GM19239 (cell line): ENCODE measurements at regions not wholly inside any gene's neighbourhood (a gene's known extent, or its start where the extent isn't known, plus 50 kb on each side); places are given as distances from the start of the nearest gene placed in this dataset.
"Not testable (repeated sequence)": the region's sequence is repeated elsewhere in the genome, so short reads cannot be mapped to it uniquely, and the experiment has no call there.

Source experiments
- DNase-seq: peaks from one replicate; pipeline ENCODE4 v3.0.0; 2011; ENCODE audit warnings: low spot score; ENCODE audit not compliant: insufficient read length
- FAIRE-seq: peaks from 2 replicates; lab custom pipeline; 2011; peaks lifted over from hg19 to GRCh38; lab: Jason Lieb, UNC

DNA sequence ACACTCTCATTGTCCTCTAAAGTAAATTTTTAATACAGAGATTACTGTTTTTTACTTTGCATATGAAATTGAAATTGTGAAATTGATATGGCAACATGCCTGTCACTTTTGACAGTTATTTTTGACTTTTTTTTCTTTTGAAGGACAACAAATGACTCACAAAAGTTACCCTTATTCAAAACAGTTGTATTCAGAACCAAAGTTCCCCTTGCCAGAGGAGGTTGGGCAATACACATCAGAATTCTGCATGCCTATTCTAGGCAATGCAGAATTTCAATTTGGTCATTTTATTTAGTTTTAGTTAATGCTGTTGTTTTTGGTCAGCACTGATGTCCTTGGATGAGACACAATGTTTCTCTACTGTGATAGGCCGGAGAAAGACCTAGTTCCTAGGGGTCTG is 299.1 kb upstream of the PRR16 start:
- no peak for FAIRE-seq
- DNase-seq = no peak

GRCh38 chr5:120173125-120173524 is 291.0 kb upstream of the PRR16 start:
- FAIRE-seq (no peak), DNase-seq (no peak)

DNA sequence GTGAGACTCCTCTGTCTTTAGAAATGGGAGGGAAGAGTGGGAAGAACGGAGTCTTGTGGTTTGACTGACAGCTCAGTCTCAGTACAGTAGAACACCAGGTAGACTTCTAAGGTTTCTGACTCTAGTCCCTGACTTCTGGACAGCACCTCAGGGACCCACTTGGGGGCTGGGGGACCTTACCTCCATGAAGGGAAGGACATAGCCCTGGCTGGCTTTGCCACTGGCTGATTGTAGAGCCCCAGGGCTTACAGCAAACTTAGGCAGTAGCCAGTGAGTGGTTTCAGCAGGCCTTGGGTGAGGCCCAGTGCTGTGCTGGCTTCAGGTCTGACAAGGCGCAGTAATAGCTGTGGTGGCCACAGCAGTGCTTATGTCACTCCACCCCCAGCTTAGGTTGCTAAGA is 290.0 kb upstream of the PRR16 start:
- FAIRE-seq (no peak), DNase-seq (no peak)

DNA sequence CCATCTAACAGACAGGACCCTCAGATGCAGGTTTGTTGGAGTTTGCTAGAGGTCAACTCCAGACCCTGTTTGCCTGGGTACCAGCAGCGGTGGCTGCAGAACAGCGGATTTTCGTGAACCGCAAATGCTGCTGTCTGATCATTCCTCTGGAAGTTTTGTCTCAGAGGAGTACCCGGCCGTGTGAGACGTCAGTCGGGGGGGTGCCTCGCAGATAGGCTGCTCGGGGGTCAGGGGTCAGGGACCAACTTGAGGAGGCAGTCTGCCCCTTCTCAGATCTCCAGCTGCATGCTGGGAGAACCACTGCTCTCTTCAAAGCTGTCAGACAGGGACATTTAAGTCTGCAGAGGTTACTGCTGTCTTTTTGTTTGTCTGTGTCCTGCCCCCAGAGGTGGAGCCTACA is 282.9 kb upstream of the PRR16 start:
- not testable (repeated sequence) for DNase-seq, FAIRE-seq

DNA sequence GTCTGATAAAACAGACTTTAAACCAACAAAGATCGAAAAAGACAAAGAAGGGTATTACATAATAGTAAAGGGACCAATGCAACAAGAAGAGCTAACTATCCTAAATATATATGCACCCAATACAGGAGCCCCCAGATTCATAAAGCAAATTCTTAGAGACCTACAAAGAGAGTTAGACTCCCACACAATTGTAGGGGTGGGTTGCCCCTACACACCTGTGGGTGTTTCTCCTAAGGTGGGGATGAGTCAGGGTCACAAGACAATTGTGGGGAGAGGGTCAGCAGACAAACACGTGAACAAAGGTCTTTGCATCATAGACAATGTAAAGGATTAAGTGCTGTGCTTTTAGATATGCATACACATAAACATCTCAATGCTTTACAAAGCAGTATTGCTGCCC is 269.4 kb upstream of the PRR16 start:
- not testable (repeated sequence) for FAIRE-seq, DNase-seq

GRCh38 chr5:120199559-120199958 is 264.5 kb upstream of the PRR16 start:
- DNase-seq = no peak
- FAIRE-seq = no peak

GRCh38 chr5:120207129-120207528 is 257.0 kb upstream of the PRR16 start:
- no peak for DNase-seq
- no peak for FAIRE-seq

DNA sequence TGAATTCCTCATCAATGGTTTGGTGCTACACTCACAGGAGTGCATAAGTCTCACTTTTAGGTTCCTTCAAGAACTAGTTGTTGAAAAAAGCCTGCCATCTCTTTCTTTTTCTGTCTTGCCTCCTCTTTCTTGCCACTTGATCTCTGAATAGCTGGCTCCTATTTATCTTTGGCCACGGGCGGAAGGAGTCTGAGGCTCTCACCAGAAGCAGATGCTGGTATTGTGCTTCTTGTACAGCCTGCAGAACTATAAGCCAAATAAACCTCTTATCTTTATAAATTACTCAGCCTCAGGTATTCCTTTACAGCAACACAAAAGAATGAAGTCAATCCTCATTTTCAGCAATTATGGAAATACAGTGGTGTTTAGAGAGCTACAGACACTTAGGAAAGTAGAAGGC is 247.1 kb upstream of the PRR16 start:
- FAIRE-seq = no peak
- DNase-seq = no peak

GRCh38 chr5:120219988-120220387 is 244.1 kb upstream of the PRR16 start:
- DNase-seq (no peak), FAIRE-seq (no peak)

GRCh38 chr5:120225524-120225923 is 238.6 kb upstream of the PRR16 start:
- no peak for FAIRE-seq

DNA sequence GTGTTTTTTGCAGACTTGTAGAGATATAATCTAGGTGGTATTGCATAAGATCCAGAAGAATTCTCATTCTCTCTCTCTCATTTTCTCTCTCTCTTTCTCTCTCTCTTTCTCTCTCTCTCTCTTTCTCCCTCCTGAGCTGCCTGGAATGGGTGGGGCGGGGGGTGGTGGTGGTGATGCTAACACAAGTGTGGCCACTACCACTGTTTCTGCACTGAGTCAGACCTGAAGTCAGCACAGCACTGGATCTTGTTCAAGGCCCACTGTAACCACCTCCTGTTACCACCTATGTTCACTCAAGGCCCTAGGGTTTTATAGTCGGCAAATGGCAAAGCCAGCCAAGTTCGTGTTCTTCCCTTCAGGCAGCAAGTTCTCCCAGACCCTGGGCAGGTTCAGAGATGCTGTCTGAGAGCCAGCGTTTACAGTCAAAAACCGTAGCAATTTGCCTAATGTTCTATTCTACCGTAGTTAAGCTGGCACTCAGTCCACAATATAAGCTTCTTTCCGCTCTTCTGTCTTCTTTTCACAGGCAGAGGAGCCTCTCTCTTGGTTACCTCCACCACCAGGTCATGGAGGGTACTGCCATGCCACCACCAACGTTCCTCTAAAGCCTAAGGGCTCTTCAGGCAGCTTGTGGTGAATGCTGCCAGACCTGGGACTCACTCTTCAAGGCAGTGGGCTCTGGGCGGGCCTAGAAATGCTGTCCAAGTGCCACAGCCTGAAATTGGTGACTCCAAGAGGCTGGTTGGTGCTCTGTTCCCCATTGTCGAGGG is 235.7 kb upstream of the PRR16 start:
- FAIRE-seq = no peak

More at GRCh38 chr5:120225524-120225923, 238.6 kb upstream of the PRR16 start:
- DNase-seq = no peak

DNA sequence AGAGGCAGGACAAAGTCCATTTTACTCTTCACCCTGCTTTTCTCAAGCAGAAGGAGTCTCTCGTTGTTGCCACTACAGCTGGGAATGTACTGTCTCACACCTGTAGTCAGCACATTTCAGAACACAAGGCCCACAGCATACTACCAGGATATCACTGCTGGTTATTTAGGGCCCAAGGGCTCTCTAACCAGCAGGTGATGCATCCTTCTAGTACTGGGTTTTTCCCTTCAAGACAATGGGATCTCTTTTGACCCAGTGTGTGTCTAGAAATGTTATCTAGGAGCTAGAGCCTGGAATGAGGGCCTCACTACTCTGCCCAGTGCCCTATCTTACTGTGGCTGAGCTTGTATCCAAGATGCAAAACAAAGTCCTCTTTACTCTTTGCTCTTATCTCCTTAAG is 235.1 kb upstream of the PRR16 start:
- DNase-seq = no peak
- no peak for FAIRE-seq

More for the DNA sequence above, 235.7 kb upstream of the PRR16 start:
- no peak for DNase-seq

GRCh38 chr5:120231563-120231962 is 232.5 kb upstream of the PRR16 start:
- DNase-seq = no peak
- no peak for FAIRE-seq

DNA sequence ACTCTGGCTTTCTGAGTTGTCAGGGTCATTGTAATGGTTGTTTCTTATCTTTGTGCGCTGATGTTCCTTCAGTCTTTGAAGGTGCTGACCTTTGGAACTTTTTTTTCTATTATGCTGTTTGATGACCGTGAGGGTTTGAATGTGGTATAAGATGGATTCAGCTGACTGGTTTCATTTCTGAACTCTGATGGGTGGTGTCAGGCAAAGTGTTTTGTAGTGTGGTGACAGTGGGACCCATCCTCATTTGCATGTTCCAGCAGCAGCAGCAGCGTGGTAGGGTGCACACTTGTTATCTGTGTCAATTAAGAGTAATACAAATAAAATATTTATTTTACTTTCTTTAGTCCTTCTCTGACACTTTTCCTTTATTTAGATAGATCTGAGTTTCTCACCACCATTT is 227.7 kb upstream of the PRR16 start:
- FAIRE-seq (no peak), DNase-seq (no peak)

DNA sequence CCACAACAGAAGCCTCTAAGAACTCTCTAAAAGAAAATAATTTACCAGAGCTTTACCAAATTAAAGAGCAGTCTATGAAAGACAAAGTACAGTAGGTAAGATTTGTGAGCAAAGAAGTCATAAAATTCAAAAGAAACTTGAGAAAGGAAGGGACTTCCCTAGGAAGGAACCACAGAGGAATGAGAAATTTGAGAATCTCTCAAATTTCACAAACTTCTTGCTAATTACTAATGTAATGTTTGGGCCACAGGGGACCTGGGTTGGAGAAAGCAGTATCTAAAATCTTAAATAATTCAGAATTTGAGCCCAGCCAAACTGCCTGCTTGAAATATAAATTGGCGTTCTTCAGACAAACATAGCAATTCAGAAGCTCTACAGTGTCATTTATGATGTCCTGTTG is 225.0 kb upstream of the PRR16 start:
- DNase-seq = no peak
- FAIRE-seq = no peak

DNA sequence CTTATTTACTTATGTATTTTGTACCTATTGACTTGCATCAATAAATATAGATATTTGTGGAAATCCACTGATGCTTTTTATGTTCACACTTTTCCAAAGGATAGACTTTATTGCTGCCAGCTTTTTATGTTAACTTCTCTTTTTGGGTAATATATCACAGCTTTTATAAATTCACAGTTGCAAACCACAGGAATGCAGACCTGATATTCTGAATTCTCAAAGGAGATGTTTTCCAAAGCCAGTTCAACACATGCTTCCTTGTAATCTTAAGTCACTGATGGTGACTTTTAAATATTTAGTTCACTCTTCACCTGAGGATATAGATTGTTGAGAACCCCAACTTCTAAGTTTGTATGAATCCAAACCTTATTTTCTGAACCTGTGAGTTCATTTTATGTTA is 223.4 kb upstream of the PRR16 start:
- FAIRE-seq (no peak), DNase-seq (no peak)

DNA sequence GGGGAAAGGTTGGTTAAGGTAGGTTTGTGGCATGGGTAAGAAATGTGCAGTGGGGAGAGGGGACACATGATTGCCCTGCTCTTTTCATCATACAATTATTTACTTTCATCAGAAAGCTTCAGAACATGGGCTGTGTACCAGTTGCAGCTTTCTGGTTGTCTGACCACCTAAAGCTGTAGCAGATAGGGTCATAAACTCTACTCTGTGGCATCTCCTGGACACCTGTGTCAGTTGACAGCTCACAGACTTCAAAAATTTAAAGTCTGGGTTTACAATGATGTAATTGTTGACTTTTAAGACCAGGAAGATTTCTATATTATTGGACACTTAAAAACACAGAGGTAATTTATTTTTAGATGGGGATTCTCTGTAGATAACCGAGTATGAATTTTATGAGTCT is 222.7 kb upstream of the PRR16 start:
- DNase-seq (no peak), FAIRE-seq (no peak)

DNA sequence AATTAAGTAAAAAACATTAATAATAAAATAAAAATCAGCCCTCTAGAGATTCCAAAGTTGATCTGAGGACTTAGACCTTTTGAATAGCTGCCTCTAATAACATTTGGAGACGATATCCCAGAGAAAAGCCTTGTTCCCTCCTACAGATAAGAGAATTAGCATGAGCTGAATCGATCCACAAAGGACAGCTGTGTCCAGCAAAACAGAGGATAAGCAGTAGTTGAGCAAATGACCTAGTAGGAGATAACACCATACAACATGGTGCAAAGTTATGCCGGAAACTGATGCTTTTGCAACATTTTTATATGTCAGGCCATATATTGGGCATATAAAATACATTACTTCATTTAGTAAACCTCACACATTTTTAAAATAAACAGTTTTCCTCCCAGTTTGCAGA is 212.2 kb upstream of the PRR16 start:
- DNase-seq = no peak
- FAIRE-seq = no peak

GRCh38 chr5:120252839-120253238 is 211.3 kb upstream of the PRR16 start:
- no peak for DNase-seq
- FAIRE-seq = no peak

DNA sequence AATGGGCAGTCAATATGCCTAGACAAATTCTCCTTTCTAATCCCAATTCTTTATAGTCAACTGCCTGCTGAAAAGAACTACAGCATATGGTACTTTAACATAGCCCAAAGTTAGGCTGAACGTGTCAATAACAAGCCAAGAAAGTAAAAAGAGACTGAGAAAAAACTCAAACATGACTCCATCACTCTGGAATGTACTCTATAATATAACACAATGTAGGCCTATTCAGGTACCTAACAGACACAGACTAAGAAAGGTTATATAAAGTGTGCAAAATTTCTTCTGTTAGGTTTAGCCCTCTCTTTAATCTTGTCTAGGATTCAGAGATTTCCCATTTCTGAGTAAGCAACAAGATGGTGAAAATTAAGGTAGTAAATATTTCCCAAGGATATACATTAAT is 209.7 kb upstream of the PRR16 start:
- no peak for DNase-seq
- no peak for FAIRE-seq

DNA sequence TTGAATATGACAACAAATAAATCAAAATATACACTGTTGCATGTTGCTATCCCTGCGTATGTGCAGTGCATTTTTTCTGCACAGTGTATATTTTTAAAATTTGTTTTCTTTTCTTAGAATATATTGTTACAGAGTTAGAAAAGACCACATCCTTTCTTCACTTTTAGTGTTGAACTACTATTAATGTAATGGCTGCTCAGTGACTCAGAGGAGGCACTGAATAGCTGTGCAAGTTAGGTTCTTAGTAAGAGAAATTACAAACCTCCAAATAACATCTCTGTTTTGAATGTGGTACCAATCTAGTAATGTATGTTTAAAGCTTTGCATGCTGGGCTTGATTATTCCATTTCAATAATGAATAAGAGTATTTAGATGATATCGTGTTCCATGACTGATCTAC is 208.9 kb upstream of the PRR16 start:
- no peak for FAIRE-seq
- no peak for DNase-seq

DNA sequence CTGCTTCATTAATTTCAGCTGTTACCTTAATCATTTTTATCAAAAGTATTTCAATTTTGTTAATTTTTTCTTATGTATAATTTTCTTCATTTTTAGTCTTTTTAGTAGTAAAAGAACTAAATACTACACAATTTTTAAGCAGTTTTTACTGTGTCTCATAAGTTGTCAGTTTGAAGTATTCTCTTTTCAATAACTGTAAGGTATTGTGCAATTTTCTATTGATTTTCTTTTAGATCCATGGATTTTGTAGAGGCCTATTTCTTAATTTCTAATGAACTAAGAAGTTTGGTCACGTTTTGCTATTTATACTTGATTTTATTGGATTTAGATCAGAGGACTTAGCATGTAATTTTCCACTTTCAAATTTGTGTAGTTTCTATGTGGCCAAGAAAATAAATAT is 207.7 kb upstream of the PRR16 start:
- FAIRE-seq (no peak), DNase-seq (no peak)
